ENCODE measurements at regions not wholly inside any gene's neighbourhood (a gene's known extent, or its start where the extent isn't known, plus 50 kb on each side); places are given as distances from the start of the nearest gene placed in this dataset.

DNA sequence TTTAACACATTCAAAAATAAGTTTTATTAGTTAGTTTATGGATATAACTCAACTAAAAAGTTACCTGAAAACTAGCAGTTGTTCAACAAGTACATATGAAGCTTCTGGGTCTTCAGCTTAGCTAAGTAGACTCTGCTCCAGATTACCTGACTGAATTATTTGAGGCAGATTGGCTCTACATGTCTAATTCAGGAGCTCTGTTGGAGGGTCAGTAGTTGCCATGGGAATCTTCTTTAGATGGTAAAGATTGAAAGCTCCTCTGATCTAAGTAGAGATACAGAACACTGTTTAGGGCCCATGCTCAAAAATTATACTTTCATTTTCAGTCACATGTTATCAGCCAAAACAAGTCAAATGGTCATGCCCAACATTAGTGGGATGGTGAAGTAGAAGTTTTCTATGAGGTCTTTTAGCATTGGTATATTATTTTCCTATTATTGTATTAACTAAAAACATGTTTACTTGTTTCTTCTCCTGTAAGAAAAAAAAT lies 1476.9 kb downstream of the OTOL1 start:
- Histone ChIP-seq H3K9me3 (ENCODE audit: control insufficient read depth, low read depth, low read length) (no peaks in the 10 kb centered on the region), H3K23me2 (ENCODE audit: insufficient read length, low read depth, low read length, poor library complexity, severe bottlenecking) (no peaks in the 10 kb centered on the region), H3K4me1 (ENCODE audit: insufficient read depth, low read length) (no peaks in the 10 kb centered on the region), H4K5ac (ENCODE audit: insufficient read length, low read depth, low read length) (no peak overlapping the region), H3K23ac (ENCODE audit: insufficient read length, low read depth, low read length) (no peak overlapping the region), H2BK20ac (ENCODE audit: low read depth, low read length, poor library complexity, severe bottlenecking) (no peak overlapping the region), H3K18ac (ENCODE audit: insufficient read length, low read depth, low read length) (no peak overlapping the region), H4K8ac (replicated peaks; ENCODE audit: insufficient read length, low read depth, low read length) (no peak overlapping the region), H3K79me1 (ENCODE audit: insufficient read depth, low read depth, low read length, poor library complexity, severe bottlenecking) (no peaks in the 10 kb centered on the region), H4K20me1 (ENCODE audit: control insufficient read depth, insufficient read depth, insufficient read length) (no peaks in the 10 kb centered on the region), H2BK120ac (ENCODE audit: low read depth, low read length, poor library complexity, severe bottlenecking) (no peak overlapping the region), H3K56ac (ENCODE audit: insufficient read length, low read depth, low read length) (no peak overlapping the region), H2BK12ac (ENCODE audit: insufficient read length, low read depth, low read length) (no peak overlapping the region), H3K27ac (ENCODE audit: insufficient read length, low read depth, low read length) (no peak overlapping the region), H2BK15ac (ENCODE audit: low read depth, low read length) (no peak overlapping the region), H3K14ac (ENCODE audit: insufficient read depth, low read length) (no peak overlapping the region), H3K9ac (ENCODE audit: extremely low read depth, insufficient read length, low read length) (no peak overlapping the region), H3T11ph (ENCODE audit: low read length) (no peak overlapping the region), H2BK5ac (ENCODE audit: insufficient read length, low read length) (no peak overlapping the region), H2AK5ac (ENCODE audit: insufficient read length, low read length) (no peak overlapping the region), H3K4me2 (ENCODE audit: insufficient read depth, insufficient read length, low read length) (no peak overlapping the region), H2AFZ (ENCODE audit: low read length) (no peak overlapping the region), H4K91ac (ENCODE audit: insufficient read length, low read depth, low read length) (no peak overlapping the region), H3K27me3 (ENCODE audit: insufficient read depth, low read length) (no peaks in the 10 kb centered on the region), H3K4ac (ENCODE audit: low read depth, low read length) (no peak overlapping the region), H3K79me2 (ENCODE audit: insufficient read depth, low read length) (no peaks in the 10 kb centered on the region)
- Mint-ChIP-seq H3K27ac (no peak overlapping the region), H3K27me3 (ENCODE audit: low read depth) (no peaks in the 10 kb centered on the region), H3K36me3 (ENCODE audit: insufficient read depth in 1 of 3, low read depth in 3 of 3) (no peaks in the 10 kb centered on the region), H3K4me1 (no peaks in the 10 kb centered on the region), H3K9me3 (peaks cover 0 to 3% of the 10 kb centered on the region in 2 experiments; a peak in 2 of 5 replicates), H3K4me3 (no peak overlapping the region)
- DNase-seq = no peak
- TF ChIP-seq, protein P1, sequence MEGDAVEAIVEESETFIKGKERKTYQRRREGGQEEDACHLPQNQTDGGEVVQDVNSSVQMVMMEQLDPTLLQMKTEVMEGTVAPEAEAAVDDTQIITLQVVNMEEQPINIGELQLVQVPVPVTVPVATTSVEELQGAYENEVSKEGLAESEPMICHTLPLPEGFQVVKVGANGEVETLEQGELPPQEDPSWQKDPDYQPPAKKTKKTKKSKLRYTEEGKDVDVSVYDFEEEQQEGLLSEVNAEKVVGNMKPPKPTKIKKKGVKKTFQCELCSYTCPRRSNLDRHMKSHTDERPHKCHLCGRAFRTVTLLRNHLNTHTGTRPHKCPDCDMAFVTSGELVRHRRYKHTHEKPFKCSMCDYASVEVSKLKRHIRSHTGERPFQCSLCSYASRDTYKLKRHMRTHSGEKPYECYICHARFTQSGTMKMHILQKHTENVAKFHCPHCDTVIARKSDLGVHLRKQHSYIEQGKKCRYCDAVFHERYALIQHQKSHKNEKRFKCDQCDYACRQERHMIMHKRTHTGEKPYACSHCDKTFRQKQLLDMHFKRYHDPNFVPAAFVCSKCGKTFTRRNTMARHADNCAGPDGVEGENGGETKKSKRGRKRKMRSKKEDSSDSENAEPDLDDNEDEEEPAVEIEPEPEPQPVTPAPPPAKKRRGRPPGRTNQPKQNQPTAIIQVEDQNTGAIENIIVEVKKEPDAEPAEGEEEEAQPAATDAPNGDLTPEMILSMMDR (conservative IDR thresholded peaks at IDR 0.05) = no peak

Data from H9 (cell line).